Midbrain (tissue), 1 donor: ENCODE measurements at regions not wholly inside any gene's neighbourhood (a gene's known extent, or its start where the extent isn't known, plus 50 kb on each side); places are given as distances from the start of the nearest gene placed in this dataset.

Experiments
- DNase-seq: peaks from one replicate; lab custom pipeline; 2025; lab: John Stamatoyannopoulos, UW

GRCh38 chr10:43872644-43873043 lies 224.0 kb upstream of the ZNF32 start:
- no peak for DNase-seq

GRCh38 chr10:43871545-43871944 lies 222.9 kb upstream of the ZNF32 start:
- no peak for DNase-seq

GRCh38 chr10:43870968-43871439 lies 222.3 kb upstream of the ZNF32 start:
- DNase-seq, result no peak

GRCh38 chr10:43869669-43870322 lies 221.1 kb upstream of the ZNF32 start:
- DNase-seq, result no peak

GRCh38 chr10:43868952-43869351 lies 220.3 kb upstream of the ZNF32 start:
- DNase-seq, result no peak

- no peak for DNase-seq
These were observed 219.2 kb upstream of the ZNF32 start for GRCh38 chr10:43867667-43868565.

GRCh38 chr10:43867113-43867512 lies 218.4 kb upstream of the ZNF32 start:
- DNase-seq, result no peak

- DNase-seq, result no peak
These were observed 218.0 kb upstream of the ZNF32 start for GRCh38 chr10:43866712-43867111.

GRCh38 chr10:43865265-43866135 lies 216.8 kb upstream of the ZNF32 start:
- DNase-seq, result no peak

GRCh38 chr10:43864656-43865055 lies 216.0 kb upstream of the ZNF32 start:
- DNase-seq, result no peak

GRCh38 chr10:43863859-43864591 lies 215.3 kb upstream of the ZNF32 start:
- DNase-seq, result no peak

- DNase-seq, result no peak
These were observed 214.6 kb upstream of the ZNF32 start for GRCh38 chr10:43863270-43863669.

GRCh38 chr10:43862756-43863155 lies 214.1 kb upstream of the ZNF32 start:
- DNase-seq, result no peak

- DNase-seq, result no peak
These were observed 213.5 kb upstream of the ZNF32 start for GRCh38 chr10:43861966-43862751.

GRCh38 chr10:43859016-43859525 lies 210.4 kb upstream of the ZNF32 start:
- DNase-seq, result no peak

- DNase-seq, result no peak
These were observed 209.2 kb upstream of the ZNF32 start for GRCh38 chr10:43857931-43858315.

- no peak for DNase-seq
These were observed 208.7 kb upstream of the ZNF32 start for GRCh38 chr10:43857206-43857930.

- no peak for DNase-seq
These were observed 207.6 kb upstream of the ZNF32 start for GRCh38 chr10:43856299-43856698.

GRCh38 chr10:43855667-43856210 lies 207.1 kb upstream of the ZNF32 start:
- DNase-seq, result no peak

GRCh38 chr10:43854007-43854406 lies 205.3 kb upstream of the ZNF32 start:
- DNase-seq, result no peak
